MM.1S (cell line): ENCODE measurements at regions not wholly inside any gene's neighbourhood (a gene's known extent, or its start where the extent isn't known, plus 50 kb on each side); places are given as distances from the start of the nearest gene placed in this dataset.
A peak's percentile ranks its signal among the peaks of the same experiment; 100 is the strongest.

Source experiments
- DNase-seq: peaks from one replicate; pipeline ENCODE4 v3.0.0-alpha.2; 2015
- H2AFZ ChIP-seq: fragments of 300-600 bp; sonication (generic); 2 replicates; pipeline ENCODE4 v1.6.0; 2016; ENCODE audit warnings: antibody characterized with exemption, low read length
- H3F3A ChIP-seq: fragments of 300-600 bp; sonication (generic); 2 replicates; pipeline ENCODE4 v1.6.1; 2016; ENCODE audit warnings: mild to moderate bottlenecking, antibody characterized with exemption, low read length, moderate library complexity, mixed read lengths; ENCODE audit not compliant: insufficient read depth
- H3K27ac ChIP-seq: fragments of 300-600 bp; sonication (generic); 2 replicates; pipeline ENCODE4 v1.5.1; 2016; ENCODE audit warnings: mild to moderate bottlenecking, low read length
- H3K27me3 ChIP-seq: fragments of 300-600 bp; sonication (generic); replicated peaks from 2 replicates; pipeline ENCODE4 v1.6.0; 2016; ENCODE audit warnings: low read length; ENCODE audit not compliant: insufficient read depth
- H3K36me3 ChIP-seq: fragments of 300-600 bp; sonication (generic); replicated peaks from 2 replicates; pipeline ENCODE4 v1.6.1; 2016; ENCODE audit warnings: mild to moderate bottlenecking, low read length, mixed read lengths; ENCODE audit not compliant: insufficient read depth
- H3K4me1 ChIP-seq: fragments of 300-600 bp; sonication (generic); 2 replicates; pipeline ENCODE4 v1.6.1; 2016; ENCODE audit warnings: low read length, mixed read lengths
- H3K4me2 ChIP-seq: fragments of 300-600 bp; sonication (generic); 2 replicates; pipeline ENCODE4 v1.6.0; 2016; ENCODE audit warnings: low read depth, low read length
- H3K4me3 ChIP-seq: fragments of 300-600 bp; sonication (generic); 2 replicates; pipeline ENCODE4 v1.5.1; 2016; ENCODE audit warnings: low read length, mixed read lengths
- H3K79me2 ChIP-seq: fragments of 300-600 bp; sonication (generic); 2 replicates; pipeline ENCODE4 v1.6.1; 2016; ENCODE audit warnings: mixed run types, low read length, mixed read lengths
- H3K9ac ChIP-seq: fragments of 300-600 bp; sonication (generic); 2 replicates; pipeline ENCODE4 v1.6.1; 2016; ENCODE audit warnings: low read length, mixed read lengths
- H3K9me2 ChIP-seq: fragments of 300-600 bp; sonication (generic); replicated peaks from 2 replicates; pipeline ENCODE4 v1.6.1; 2016; ENCODE audit warnings: mild to moderate bottlenecking, low read length, mixed read lengths; ENCODE audit not compliant: insufficient read depth
- H3K9me3 ChIP-seq: fragments of 300-600 bp; sonication (generic); replicated peaks from 2 replicates; pipeline ENCODE4 v1.6.1; 2016; ENCODE audit warnings: mild to moderate bottlenecking, low read length, mixed read lengths; ENCODE audit not compliant: insufficient read depth
- H4K20me1 ChIP-seq: fragments of 300-600 bp; sonication (generic); 2 replicates; pipeline ENCODE4 v1.6.1; 2016; ENCODE audit warnings: mild to moderate bottlenecking, low read length, moderate library complexity, mixed read lengths; ENCODE audit not compliant: insufficient read depth
- EZH2 ChIP-seq: fragments of 300-600 bp; sonication (generic); optimal IDR thresholded peaks from 2 replicates; pipeline ENCODE3; 2017; ENCODE audit warnings: low read depth, mild to moderate bottlenecking, antibody characterized with exemption, low read length, mixed read lengths
- EZH2phosphoT487 ChIP-seq: fragments of 300-600 bp; sonication (generic); IDR thresholded peaks from 2 replicates; pipeline ENCODE4 v1.6.1; 2018; ENCODE audit warnings: antibody characterized with exemption, low read length
- TF ChIP-seq, protein P1 (sequence below): fragments of 300-600 bp; sonication (generic); IDR thresholded peaks from 2 replicates; pipeline ENCODE4 v1.5.1; 2016; ENCODE audit warnings: antibody characterized with exemption, low read length, mixed read lengths

GRCh38 chr10:123501148-123501547 is 165.0 kb upstream of the GPR26 start:
- Histone ChIP-seq H3K9ac (no peak overlapping the region), H2AFZ (peak overlapping the region; percentile 8; the same call in 1 of the 2 replicates), H3K79me2 (no peaks in the 10 kb centered on the region), H3F3A (no peaks in the 10 kb centered on the region), H3K36me3 (no peaks in the 10 kb centered on the region), H3K4me2 (peak overlapping the region; percentile 51; the same call in 1 of the 2 replicates), H3K9me3 (no peaks in the 10 kb centered on the region), H3K9me2 (no peaks in the 10 kb centered on the region), H4K20me1 (no peaks in the 10 kb centered on the region), H3K27ac (peak overlapping the region; percentile 22; the same call in 1 of the 2 replicates), H3K4me1 (peaks cover 21% of the 10 kb centered on the region), H3K4me3 (no peak overlapping the region), H3K27me3 (no peaks in the 10 kb centered on the region)
- TF ChIP-seq EZH2 (no peak), EZH2phosphoT487 (no peak)
- TF ChIP-seq, protein P1, sequence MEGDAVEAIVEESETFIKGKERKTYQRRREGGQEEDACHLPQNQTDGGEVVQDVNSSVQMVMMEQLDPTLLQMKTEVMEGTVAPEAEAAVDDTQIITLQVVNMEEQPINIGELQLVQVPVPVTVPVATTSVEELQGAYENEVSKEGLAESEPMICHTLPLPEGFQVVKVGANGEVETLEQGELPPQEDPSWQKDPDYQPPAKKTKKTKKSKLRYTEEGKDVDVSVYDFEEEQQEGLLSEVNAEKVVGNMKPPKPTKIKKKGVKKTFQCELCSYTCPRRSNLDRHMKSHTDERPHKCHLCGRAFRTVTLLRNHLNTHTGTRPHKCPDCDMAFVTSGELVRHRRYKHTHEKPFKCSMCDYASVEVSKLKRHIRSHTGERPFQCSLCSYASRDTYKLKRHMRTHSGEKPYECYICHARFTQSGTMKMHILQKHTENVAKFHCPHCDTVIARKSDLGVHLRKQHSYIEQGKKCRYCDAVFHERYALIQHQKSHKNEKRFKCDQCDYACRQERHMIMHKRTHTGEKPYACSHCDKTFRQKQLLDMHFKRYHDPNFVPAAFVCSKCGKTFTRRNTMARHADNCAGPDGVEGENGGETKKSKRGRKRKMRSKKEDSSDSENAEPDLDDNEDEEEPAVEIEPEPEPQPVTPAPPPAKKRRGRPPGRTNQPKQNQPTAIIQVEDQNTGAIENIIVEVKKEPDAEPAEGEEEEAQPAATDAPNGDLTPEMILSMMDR = no peak
- DNase-seq = no peak

GRCh38 chr10:123502983-123503382 is 163.2 kb upstream of the GPR26 start:
- H4K20me1 ChIP-seq = no peaks in the 10 kb centered on the region
- H3K27me3 ChIP-seq = no peaks in the 10 kb centered on the region
- H3K4me1 ChIP-seq = peaks cover 36% of the 10 kb centered on the region
- H3K27ac ChIP-seq = no peak overlapping the region
- no peak overlapping the region for H3K4me2 ChIP-seq
- no peak overlapping the region for H3K4me3 ChIP-seq
- no peaks in the 10 kb centered on the region for H3F3A ChIP-seq
- TF ChIP-seq EZH2 (no peak), EZH2phosphoT487 (no peak)
- TF ChIP-seq, protein P1 = peak; percentile 43
- no peaks in the 10 kb centered on the region for H3K36me3 ChIP-seq
- H3K9ac ChIP-seq = no peak overlapping the region
- peak; percentile 14 for DNase-seq
- no peaks in the 10 kb centered on the region for H3K9me3 ChIP-seq
- H3K9me2 ChIP-seq = no peaks in the 10 kb centered on the region
- no peak overlapping the region for H2AFZ ChIP-seq
- H3K79me2 ChIP-seq = no peaks in the 10 kb centered on the region

- Histone ChIP-seq H2AFZ (no peak overlapping the region), H4K20me1 (no peaks in the 10 kb centered on the region), H3K9ac (no peak overlapping the region), H3K4me1 (peaks cover 38% of the 10 kb centered on the region), H3K4me3 (no peak overlapping the region), H3K4me2 (no peak overlapping the region), H3K27ac (no peak overlapping the region), H3K9me3 (no peaks in the 10 kb centered on the region), H3F3A (no peaks in the 10 kb centered on the region), H3K9me2 (no peaks in the 10 kb centered on the region), H3K79me2 (no peaks in the 10 kb centered on the region), H3K36me3 (no peaks in the 10 kb centered on the region), H3K27me3 (no peaks in the 10 kb centered on the region)
- DNase-seq = no peak
- TF ChIP-seq, protein P1 = no peak
- TF ChIP-seq EZH2phosphoT487 (no peak), EZH2 (no peak)
Observed at GRCh38 chr10:123506455-123506854, 159.7 kb upstream of the GPR26 start.
